ENCODE measurements at regions not wholly inside any gene's neighbourhood (a gene's known extent, or its start where the extent isn't known, plus 50 kb on each side); places are given as distances from the start of the nearest gene placed in this dataset.

DNA sequence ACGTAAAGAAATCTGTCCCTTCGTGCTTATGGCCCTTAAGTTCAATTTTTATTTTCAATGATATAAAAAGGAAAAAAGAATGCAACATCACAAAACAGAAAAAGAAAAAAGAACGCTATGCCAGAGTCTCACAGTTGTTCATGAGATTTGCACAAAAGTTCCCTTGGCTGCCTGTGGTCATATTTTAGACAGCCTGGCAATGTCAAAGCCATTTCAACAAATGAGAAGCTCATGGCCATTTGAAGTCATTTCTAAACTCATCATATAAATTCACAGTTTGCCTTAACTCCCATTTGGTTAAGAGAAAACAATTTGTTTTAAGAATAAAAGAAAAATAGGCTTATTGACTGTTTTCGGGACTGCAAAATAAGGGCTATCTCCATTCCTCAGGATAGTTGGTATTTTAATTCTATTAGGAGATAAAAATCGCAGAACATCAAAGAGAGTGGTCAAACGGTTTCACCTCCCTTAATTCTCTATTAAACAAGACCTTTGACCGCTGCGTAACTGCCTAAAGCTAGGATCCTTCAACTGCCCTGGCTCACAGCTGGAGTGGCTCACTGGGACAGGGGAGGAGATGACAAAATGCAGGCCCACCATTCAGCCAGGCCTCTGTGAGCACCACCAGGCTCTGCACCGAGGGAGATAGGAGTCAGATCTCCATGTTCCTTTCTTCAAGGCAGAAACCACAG, 119.2 kb upstream of the DAAM1 start:
- intact Hi-C loops (cut with DNase I; ENCODE audit: low total_unique reads) = no loop called here
- Histone ChIP-seq H3K4me3 (no peak overlapping the region), H3K27me3 (no peaks in the 10 kb centered on the region), H3K36me3 (no peaks in the 10 kb centered on the region), H3K9me3 (no peaks in the 10 kb centered on the region), H3K4me1 (no peaks in the 10 kb centered on the region), H3K27ac (no peak overlapping the region)
- no peak for ATAC-seq
- in situ Hi-C loops (cut with MboI; ENCODE audit: low sequenced_read_pairs in 4 of 4) = loop anchor here in 1 of 4 donors (25.0 kb wide), 1 partner anchor 557 kb away; no protein-coding TSS in a partner anchor
- TF ChIP-seq, protein P1, sequence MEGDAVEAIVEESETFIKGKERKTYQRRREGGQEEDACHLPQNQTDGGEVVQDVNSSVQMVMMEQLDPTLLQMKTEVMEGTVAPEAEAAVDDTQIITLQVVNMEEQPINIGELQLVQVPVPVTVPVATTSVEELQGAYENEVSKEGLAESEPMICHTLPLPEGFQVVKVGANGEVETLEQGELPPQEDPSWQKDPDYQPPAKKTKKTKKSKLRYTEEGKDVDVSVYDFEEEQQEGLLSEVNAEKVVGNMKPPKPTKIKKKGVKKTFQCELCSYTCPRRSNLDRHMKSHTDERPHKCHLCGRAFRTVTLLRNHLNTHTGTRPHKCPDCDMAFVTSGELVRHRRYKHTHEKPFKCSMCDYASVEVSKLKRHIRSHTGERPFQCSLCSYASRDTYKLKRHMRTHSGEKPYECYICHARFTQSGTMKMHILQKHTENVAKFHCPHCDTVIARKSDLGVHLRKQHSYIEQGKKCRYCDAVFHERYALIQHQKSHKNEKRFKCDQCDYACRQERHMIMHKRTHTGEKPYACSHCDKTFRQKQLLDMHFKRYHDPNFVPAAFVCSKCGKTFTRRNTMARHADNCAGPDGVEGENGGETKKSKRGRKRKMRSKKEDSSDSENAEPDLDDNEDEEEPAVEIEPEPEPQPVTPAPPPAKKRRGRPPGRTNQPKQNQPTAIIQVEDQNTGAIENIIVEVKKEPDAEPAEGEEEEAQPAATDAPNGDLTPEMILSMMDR (IDR thresholded peaks at IDR 0.05 in 4 of 5, conservative IDR thresholded peaks at IDR 0.05 in 1 of 5) = no peak
- TF ChIP-seq POLR2A (IDR thresholded peaks at IDR 0.05) = no peak
- DNase-seq = no peak

DNA sequence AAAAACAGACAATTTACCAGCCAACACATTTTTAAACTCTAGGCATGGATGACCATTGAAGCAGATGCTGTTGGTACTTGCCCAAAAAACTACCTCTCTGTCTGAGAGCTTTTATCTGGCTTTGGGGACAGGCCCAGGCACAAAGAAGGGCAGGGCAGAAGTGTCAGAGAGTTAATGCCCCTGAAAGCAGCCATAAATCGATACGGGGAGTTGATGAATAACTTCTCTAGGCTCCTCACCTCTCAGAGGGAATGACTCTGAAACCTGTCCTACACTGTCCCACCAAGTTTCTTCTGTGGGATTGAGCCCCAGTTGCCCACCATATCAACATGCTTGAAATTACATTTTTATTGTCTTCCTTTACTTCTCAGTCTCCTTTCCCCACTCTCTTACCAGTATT, 113.0 kb upstream of the DAAM1 start:
- in situ Hi-C loops (cut with MboI; ENCODE audit: low sequenced_read_pairs in 4 of 4) = no loop called here
- no peak for DNase-seq

GRCh38 chr14:59081720-59082119, 106.7 kb upstream of the DAAM1 start:
- H3K27me3 ChIP-seq = no peaks in the 10 kb centered on the region
- DNase-seq (no peak), ATAC-seq (no peak)
- no peaks in the 10 kb centered on the region for H3K36me3 ChIP-seq
- no peaks in the 10 kb centered on the region for H3K9me3 ChIP-seq
- in situ Hi-C loops (cut with MboI; ENCODE audit: low sequenced_read_pairs in 4 of 4) (no loop called here), intact Hi-C loops (cut with DNase I; ENCODE audit: low total_unique reads) (no loop called here)
- TF ChIP-seq POLR2A (IDR thresholded peaks at IDR 0.05) = no peak
- TF ChIP-seq, protein P1 (IDR thresholded peaks at IDR 0.05 in 4 of 5, conservative IDR thresholded peaks at IDR 0.05 in 1 of 5) = no peak
- H3K4me3 ChIP-seq = no peak overlapping the region
- no peak overlapping the region for H3K27ac ChIP-seq
- no peaks in the 10 kb centered on the region for H3K4me1 ChIP-seq

More for the DNA sequence above, 113.0 kb upstream of the DAAM1 start:
- Histone ChIP-seq H3K36me3 (no peaks in the 10 kb centered on the region), H3K27me3 (no peaks in the 10 kb centered on the region), H3K4me1 (no peaks in the 10 kb centered on the region), H3K27ac (no peak overlapping the region), H3K9me3 (no peaks in the 10 kb centered on the region), H3K4me3 (no peak overlapping the region)
- intact Hi-C loops (cut with DNase I; ENCODE audit: low total_unique reads) = no loop called here
- TF ChIP-seq, protein P1 (IDR thresholded peaks at IDR 0.05 in 4 of 5, conservative IDR thresholded peaks at IDR 0.05 in 1 of 5) = no peak
- TF ChIP-seq POLR2A (IDR thresholded peaks at IDR 0.05) = no peak
- ATAC-seq = no peak

- DNase-seq = no peak
- intact Hi-C loops (cut with DNase I; ENCODE audit: low total_unique reads) (no loop called here), in situ Hi-C loops (cut with MboI; ENCODE audit: low sequenced_read_pairs in 4 of 4) (no loop called here)
- Histone ChIP-seq H3K4me1 (no peaks in the 10 kb centered on the region), H3K27ac (no peak overlapping the region), H3K9me3 (no peaks in the 10 kb centered on the region), H3K27me3 (no peaks in the 10 kb centered on the region), H3K4me3 (no peak overlapping the region), H3K36me3 (no peaks in the 10 kb centered on the region)
- no peak for TF ChIP-seq POLR2A (IDR thresholded peaks at IDR 0.05)
- TF ChIP-seq, protein P1 (IDR thresholded peaks at IDR 0.05 in 4 of 5, conservative IDR thresholded peaks at IDR 0.05 in 1 of 5) = no peak
- ATAC-seq = no peak
Measured at GRCh38 chr14:59085207-59085739, 103.2 kb upstream of the DAAM1 start.

Data from gastrocnemius medialis (tissue), 4 donors.